Right renal pelvis (tissue), 4 donors: ENCODE measurements at regions not wholly inside any gene's neighbourhood (a gene's known extent, or its start where the extent isn't known, plus 50 kb on each side); places are given as distances from the start of the nearest gene placed in this dataset.

Source experiments
- DNase-seq, 4 donors: peaks; one replicate each; pipeline ENCODE4 v3.0.0-alpha.2; 2013; ENCODE audit warnings: low read depth in 4 of 4, low spot score in 3 of 4, missing footprints in 1 of 4

DNA sequence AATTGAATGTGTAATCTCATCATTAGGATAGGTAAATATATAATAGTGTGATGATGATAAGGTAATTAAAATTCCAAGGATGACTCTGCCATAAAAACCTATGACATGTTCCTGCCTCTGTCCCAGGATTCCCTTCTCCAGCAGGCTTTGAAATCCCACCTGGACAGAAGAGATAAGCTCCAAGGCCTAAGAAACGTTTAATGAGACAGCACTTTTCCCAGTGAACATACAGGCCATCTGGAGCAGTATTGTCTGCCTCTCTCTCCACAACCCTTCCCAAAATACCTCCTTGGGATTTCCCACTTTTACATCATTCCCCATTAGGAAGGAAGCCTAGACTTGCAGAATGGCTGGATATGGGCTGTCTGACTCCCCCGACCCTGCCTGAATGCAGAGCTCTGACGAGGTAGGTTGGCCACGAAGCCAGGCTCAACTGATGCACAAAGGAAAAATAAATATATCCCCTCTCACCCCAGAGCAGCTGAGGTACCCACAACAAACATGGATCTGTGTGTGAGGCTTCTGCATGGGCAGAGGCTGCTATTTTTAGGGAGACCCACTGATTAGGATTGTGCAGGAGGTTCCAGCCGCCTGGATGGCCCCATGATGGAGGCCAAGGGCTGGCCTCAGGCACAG is 71.0 kb downstream of the TMPRSS5 start:
- DNase-seq = no peak

DNA sequence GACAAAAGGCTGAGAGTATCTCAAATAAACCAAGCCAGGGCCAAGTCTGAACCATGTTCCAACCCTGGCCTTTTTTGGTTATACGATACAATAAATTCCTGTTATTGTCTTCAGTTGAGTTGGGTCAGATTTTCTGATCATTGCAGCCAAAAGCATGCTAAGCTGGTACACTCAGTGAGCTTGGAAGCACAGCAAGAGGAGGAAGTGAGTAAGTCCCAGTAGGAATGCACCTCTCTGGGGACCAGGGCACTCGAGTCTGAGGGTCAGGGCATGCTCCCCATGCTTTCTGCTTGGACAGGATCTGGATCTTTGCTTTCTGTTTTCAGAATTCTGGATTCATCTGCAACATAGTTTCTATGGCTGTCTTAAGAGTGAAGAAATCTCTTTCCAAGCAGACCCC is 73.1 kb downstream of the TMPRSS5 start:
- DNase-seq = no peak

DNA sequence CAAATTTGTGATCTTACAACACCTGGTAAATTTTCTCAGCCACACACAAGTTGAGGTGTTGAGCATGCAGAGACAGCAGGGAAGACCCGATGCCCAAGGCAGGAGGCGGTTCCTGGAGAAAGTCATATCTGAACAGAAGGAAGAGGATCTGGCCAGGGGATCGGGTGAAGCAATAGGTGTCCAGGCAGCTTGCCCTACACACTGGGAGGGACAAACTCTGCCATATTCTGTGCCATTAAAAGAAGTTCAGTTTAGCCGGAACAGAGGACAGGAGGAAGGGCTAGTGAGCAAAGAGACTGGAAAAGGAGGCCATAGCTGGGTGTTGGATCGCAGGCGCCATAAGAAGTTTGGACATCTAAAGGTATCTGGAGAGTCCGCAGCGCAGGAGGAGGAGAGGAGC is 76.5 kb downstream of the TMPRSS5 start:
- DNase-seq = no peak

DNA sequence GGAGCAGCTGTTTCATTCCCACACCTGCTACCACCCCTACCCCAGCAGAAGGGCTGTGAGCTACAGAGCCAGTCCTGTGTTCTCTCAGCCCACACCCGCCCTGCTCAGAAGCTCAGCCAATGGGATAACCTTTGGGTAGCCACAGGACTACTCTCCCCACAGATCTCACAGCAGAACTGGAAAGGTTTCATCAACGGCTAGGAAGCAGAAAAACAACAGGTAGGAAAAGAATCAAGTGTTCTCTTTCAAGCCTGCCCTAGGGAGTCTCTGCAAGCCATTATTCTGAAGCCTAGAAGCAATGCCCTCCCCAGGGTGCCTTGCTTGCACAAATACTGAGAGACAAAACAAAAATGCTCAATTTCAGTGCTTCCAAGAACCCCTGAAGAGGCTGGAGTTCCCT is 77.2 kb downstream of the TMPRSS5 start:
- no peak for DNase-seq

DNA sequence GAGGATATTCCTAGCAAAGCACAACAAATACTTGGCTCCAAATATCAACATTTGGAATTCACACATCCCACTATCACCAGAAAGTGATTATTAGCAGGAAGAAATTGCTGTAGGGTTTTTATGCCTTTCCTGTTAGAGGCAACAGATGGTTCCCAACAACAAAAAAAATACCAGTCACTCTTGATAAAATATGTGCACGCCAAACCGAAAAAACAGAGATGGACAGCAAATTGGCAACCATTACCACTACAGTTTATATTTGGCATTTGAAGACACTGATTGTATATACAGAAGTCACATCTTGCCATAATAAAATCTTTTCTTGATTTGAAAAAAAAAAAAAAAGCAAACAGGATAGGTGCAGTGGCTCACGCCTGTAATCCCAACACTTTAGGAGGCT is 78.2 kb downstream of the TMPRSS5 start:
- DNase-seq = no peak

DNA sequence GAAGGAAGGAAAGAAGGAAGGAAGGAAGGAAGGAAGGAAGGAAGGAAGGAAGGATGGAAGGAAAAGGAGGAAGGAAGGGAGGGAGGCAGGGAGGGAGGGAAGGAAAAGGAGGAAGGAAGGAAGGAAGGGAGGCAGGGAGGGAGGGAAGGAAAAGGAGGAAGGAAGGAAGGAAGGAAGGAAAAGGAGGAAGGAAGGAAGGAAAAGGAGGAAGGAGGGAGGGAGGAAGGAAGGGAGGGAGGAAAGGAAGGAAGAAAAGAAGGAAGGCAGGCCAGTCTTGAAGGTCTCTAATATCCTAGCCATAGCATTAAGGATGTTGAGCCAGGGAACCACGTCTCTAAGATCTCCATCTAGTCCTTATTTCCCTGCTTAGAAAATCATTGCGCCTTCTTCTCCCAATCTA is 78.8 kb downstream of the TMPRSS5 start:
- no peak for DNase-seq

DNA sequence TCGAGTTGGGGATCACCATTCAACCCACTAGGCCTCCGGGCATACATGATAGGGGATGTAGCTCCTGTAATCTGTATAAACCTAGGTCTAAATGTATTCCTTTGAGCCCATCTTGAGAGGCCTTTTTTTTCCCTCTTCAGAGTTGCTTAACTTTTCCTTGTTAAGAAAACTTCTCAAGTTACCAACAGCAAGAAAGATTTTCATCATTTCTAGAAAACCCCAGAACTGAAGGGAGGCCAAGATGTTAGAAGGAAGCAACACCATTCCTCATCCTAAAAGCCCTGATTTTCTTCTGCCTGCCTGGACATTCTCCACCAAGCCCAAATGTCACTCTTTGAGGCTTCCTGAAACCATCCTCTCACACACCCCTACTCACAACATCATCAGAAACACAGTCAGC is 79.4 kb downstream of the TMPRSS5 start:
- DNase-seq = no peak

DNA sequence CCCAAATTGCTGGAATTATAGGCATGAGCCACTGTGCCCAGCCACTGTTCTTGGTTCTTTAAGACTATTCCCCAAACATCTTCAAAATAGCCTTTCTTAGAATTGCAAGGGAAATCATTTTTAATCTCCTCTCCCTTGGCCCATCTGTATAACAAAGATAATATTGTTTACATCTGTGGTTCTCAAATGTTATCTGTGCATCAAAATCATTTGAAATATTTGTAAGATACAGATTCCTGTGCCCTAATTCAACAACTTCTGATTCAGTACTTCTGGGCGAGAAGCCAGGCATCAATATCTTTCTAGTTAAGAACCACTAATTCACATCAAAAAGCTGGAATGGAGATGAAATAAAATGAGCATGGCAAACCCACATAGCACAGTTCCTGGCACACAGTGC is 83.0 kb downstream of the TMPRSS5 start:
- DNase-seq = no peak

DNA sequence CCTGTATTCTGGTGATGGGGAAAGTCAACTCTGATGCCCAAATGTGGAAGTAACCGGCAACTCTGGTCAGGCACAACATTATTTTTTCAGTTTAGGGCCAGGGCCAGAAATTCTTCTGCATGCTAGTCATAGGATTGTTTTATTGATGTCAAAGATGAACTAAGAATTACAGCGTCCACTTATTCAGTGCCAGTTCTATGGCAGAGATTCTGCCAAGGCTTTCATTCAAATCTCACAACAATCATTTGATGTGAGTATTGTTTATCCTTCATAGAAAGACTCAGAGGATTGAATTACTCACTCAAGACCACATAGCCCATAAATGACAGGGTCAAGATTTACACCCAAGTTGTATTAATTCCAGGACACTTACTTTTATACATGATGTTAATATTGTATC is 87.7 kb downstream of the TMPRSS5 start:
- no peak for DNase-seq

DNA sequence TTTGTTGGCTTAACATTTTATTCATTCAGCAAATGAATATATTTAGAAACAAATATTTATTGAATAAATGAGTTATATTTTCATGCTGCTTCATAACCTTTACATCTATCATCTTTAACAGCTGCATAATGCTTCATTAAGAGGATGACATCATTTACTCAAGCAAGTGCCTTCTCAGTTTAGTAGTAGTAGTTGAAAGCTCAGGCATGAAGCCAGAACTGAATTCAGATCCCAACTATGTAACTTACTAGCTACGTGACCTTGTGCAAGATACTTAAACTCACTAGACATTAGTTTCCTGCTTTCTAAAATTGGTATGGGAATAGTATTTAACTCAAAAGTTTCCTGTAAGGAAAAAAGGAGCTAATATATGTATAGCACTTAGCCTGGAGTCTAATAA is 90.3 kb downstream of the TMPRSS5 start:
- no peak for DNase-seq

DNA sequence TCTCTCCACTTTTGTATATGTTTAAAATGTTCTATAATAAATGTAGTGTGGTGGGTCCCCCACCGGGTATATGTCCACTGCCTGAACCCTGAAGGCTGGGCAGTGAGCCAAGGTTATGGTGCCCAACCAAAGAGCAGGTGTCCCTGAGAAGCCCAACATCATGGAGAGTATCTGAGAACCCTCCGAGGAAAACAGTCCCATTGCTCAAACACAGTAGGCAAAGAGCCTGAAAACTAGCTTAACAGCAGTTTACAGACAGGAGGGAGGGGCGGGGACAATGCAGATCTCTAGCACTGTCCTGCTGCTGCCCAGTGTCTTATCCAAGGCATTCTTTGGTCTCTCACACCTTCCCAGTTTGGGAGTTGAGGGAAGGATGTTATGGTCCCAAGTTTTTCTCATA is 91.0 kb downstream of the TMPRSS5 start:
- no peak for DNase-seq

DNA sequence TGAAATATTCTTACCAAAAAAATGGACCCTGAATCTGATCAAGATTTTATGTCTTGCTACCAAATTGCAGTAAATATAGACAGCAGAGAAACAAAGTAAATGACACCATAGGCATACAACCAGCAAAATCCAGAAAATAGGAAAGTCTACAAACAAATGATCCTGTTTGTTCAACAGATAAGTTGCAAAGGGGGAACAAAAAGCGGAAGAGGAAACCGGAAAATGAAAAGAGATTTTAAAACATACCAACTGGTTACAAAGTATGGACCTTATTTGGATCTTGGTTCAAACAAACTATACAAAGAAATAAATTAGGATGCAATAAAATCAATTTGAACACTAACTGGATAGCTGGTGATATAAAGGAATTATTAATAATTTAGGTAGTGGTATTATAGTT is 92.0 kb downstream of the TMPRSS5 start:
- no peak for DNase-seq

DNA sequence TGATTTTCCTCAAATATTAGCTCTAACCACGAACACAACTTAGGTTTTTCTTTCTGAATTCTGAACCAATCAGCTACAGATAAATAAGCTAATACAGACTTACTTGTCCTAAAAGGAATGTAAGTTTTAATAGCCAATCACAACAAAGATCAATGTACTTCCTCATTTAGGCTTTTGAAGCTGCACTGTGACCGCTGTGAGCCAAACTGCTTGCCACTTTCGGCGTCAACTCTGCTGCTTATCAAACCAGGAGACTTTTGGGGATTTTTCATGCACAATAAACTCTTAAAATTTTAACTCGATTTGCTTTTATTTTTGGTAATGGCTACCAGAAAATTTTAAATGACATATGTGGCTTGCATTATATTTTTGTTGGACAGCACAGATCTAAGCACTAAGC is 92.5 kb downstream of the TMPRSS5 start:
- DNase-seq = no peak

DNA sequence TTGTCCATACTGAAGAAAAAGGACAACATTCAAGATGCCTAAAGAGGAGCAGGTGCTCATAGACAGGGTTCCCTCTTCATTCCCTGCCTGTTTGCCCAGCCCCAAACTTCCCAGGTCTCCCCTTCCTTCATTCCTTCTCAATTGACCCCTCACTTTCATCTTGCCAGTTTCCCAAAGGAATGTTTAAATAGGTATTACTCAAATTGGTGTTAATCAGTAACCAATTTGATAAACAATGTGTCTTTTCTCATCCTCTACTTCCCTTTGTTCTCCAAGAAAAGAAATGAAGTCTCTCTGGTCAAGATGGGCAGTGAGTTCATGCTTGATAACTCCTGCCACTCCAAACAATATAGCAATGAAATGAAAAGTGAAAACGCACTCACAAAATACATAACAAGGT is 101.9 kb downstream of the TMPRSS5 start:
- no peak for DNase-seq

DNA sequence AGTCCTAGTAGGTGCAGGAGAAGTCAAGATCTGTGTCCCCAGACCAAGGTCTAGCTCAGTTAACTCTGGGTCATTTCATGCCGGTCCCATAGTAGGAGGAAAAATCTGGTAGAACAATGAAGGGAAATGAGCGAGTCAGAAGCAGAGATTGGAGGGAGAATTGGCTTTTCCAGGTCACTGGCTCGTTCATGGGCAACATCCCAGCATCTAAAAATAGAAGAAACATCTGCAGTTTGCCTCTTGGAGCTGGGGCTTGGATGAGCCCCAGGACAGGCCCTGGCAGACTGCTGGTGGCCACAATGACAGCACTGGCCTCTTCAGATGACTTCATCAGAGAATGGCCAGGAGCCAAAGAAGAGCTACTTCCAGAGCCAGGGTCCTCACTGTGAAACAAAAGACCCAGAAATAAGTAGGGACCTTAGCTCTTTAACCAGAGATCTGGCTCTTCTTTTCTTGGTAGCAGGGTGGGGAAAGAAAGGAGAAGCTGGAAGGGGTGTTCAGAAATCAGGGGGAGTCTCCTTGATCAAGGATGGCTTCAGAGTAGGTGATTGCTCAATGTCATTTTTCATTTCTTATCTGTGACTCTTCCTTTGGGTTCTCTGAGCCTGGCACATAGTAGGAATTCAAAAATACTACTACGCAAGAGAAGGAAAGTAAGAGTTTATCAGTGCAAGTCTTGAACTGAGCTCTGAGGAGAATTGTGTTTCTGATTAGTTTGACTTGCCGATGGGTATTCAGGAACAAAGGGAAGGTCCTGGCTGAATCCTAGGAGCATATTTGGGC is 102.6 kb downstream of the TMPRSS5 start:
- DNase-seq = no peak

DNA sequence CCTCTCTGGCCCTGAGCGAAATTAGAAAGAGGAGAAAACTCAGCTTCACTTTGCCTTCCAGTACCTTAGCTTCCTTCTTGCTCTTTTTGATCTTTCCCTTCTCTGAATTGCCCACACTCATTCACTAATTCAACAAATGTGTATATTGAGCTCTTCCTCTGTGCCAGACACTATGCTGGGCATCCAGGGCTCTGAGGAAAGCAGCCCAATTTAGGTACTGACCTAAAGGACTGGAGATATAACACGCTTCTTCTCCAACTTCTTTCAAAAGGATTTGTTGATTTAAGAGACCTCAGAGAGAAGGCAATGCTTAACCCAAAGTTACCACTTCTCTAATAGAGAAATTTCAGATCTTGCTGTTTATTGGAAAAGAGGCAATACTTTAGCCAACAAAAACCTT is 103.6 kb downstream of the TMPRSS5 start:
- no peak for DNase-seq

DNA sequence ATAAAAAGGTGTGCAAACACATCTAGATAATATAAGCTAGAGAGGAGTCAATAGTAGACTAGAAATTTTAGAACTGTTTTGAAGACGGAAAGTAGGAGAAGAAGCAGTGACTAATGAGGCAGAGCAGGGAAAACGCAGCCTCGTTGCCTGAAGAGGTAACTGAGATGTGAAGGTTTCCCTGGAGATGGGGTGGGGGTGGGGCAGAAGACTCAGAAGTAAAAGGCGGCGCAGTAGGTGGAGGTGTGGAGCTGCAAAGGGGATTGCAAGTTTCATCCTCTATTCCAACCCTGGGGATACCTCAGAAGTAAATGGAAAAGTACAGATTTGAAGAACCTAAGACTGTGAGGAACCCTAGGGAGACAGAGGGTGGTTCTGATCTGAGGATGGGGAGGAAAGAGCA is 109.5 kb downstream of the TMPRSS5 start:
- no peak for DNase-seq

DNA sequence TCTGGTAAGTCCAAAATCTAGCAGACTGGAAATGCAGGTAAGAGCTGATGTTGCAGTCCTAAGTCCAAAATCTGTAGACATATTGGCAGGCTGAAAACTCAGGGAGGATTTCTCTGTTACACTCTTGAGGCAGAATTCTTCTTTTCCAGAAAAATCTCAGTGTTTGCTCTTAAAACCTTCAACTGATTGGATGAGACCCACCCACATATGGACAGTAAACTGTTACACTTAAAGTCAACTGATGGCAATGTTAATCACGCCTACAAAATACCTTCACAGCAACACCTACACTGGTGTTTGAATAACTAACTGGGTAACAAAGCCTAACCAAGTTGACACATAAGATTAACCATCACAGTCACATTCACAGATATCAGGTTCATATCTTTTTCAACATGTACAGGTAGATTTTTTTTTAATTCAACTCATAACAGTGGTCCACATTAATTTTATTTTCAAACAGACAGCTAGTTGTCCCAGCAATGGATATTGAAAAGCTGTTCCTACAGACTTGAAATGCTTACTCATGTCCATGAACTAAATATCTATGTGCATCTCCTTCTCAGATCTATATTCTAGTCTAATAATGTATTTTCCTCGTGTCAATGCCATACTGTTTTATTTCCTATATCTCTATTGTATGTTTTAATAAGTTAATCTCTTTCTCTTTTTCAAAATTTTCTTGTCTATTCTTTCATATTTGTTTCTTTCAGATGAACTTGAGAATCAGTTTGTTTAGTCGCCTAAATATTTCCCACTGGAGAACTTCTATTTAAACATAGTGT is 110.1 kb downstream of the TMPRSS5 start:
- no peak for DNase-seq

DNA sequence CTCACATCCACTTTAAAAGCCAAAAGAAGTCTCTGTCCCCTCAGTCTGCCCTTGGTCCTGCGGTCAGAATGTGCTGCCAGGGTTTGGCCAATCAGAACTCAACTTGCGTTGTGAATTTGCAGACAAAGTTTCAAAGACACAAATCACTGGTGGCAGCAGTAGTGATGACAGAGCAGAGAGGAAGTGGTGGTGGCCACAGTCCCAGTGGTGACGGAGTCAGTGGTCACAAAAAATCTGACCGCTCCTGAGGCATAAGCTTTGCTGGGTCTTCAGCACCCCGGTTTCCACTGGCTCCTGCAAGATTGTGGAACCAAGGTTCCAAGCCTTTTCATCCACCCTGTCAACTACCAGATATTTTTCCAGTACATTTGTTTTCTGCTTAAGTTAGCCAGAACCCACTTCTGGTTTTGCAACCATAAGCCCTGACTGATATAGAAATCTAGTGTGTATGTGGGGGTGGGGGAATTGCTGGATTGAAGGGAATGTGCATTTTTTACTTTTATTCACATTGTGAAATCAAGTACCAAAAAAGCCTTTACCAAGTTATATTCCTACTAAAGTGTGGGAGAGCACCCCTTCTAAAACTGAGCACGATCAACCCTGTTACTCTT is 112.3 kb downstream of the TMPRSS5 start:
- DNase-seq = no peak

DNA sequence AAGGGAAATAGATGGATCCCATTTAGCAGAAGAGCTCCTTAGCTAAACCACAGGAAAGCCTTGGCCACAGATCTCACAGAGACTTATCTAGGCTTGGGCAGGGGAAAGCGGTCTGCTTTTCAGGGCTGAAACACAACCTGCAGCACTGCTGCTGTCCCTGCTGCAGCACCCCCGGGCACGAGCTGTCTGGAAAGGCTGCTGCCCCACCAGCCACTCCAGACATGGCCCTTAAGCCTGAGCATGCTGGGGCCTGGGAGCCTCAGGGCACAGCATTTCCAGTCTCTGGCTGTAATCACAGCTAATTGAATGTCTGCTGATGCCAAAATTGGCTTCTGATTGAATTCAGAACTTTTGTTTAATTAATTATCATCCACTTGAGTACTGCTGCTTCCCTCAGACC is 115.0 kb downstream of the TMPRSS5 start:
- no peak for DNase-seq

DNA sequence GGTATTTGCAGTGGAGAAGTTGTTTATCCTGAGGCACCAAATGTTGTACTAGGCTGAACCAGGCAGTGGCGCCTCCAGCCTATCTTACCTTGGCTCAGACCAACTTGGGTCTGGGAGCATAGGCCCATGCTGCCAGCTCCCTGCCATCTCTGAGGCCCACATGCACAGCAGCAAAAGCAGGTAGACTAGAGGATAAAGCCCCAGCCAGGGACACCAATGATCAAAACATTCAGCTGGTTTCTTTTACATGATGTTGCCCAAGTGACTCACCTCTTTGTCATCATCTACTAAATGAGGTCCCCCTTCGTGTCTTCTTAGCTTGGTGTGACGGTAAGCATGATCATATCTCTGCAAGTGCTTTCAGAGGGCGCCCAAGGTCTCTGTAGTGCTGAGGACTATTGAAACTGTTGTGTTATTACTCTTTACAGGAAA is 112.1 kb upstream of the DRD2 start:
- no peak for DNase-seq
